Activated T-cell treated with anti-CD3 and anti-CD28 coated beads, Interleukin-2, amount 50 U/mL, for 4 hours (primary cell): ENCODE measurements at regions not wholly inside any gene's neighbourhood (a gene's known extent, or its start where the extent isn't known, plus 50 kb on each side); places are given as distances from the start of the nearest gene placed in this dataset.
"Not testable (repeated sequence)": the region's sequence is repeated elsewhere in the genome, so short reads cannot be mapped to it uniquely, and the experiment has no call there.

Experiments used
- ATAC-seq, 2 donors: fragments of 200-7000 bp; cut with Tn5 transposase; one replicate each; pipeline ENCODE4 v1.10.0; 2021
- DNase-seq: peaks from one replicate; pipeline ENCODE4 v3.0.0-alpha.2; 2020
- H3K27me3 Mint-ChIP-seq: one replicate; pipeline ENCODE4 v1.8.0; 2021; ENCODE audit warnings: low read depth, mixed read lengths
- H3K36me3 Mint-ChIP-seq: one replicate; pipeline ENCODE4 v1.8.0; 2022; ENCODE audit warnings: mixed read lengths; ENCODE audit not compliant: insufficient read depth
- H3K4me1 Mint-ChIP-seq: one replicate; pipeline ENCODE4 v1.8.0; 2021; ENCODE audit warnings: low read depth, mixed read lengths
- H3K4me3 Mint-ChIP-seq: one replicate; pipeline ENCODE4 v1.8.0; 2021; ENCODE audit warnings: mild to moderate bottlenecking, moderate library complexity, mixed read lengths
- H3K9me3 Mint-ChIP-seq: one replicate; pipeline ENCODE4 v1.8.0; 2021; ENCODE audit warnings: mixed read lengths

DNA sequence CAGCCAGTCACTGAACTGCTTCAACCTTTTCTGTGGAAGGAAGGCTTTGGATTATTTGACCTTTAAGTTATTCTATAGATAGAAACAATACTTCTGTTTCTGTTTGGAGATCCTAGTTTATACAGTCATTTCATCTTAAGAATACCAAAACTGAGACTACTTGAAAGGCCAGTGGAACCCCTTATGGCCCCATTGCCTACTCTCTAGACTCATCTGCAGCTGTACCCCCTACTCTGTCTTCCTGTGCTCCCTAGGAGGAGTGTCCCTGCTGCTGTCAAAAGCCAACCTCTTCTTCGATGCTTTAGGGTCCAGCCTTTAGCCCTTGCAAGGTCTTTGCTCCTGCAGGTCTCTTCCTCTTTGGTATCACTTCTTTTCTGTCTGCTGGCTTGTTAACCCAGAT is 169.6 kb downstream of the EDEM1 start:
- H3K9me3 Mint-ChIP-seq: peaks cover 17% of the 10 kb centered on the region
- H3K27me3 Mint-ChIP-seq: peaks cover 5% of the 10 kb centered on the region
- peaks cover 2% of the 10 kb centered on the region for H3K36me3 Mint-ChIP-seq
- no peak for DNase-seq
- no peak overlapping the region for H3K4me3 Mint-ChIP-seq
- ATAC-seq: no peak
- no peaks in the 10 kb centered on the region for H3K4me1 Mint-ChIP-seq

DNA sequence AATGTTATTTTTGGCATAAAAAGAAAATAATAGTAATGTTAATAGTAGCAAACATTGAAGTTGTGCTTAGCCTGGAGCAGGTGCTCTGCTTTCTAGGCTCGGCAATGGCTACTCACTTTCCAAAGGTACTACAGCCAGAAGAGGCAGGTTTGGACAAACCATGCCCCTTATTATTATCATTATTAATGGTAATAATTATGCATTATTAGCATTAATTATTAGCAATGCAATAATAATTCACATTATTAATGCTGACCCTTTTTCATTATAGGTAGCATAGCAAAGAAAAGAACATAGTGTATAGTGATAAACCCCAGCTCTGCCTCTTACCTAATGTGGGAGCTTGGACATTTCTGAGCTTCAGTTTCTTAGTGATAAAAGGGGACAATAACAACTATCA is 171.4 kb downstream of the EDEM1 start:
- Mint-ChIP-seq H3K36me3 (peaks cover 2% of the 10 kb centered on the region), H3K4me1 (no peaks in the 10 kb centered on the region), H3K27me3 (no peaks in the 10 kb centered on the region), H3K9me3 (peaks cover 17% of the 10 kb centered on the region), H3K4me3 (no peak overlapping the region)
- DNase-seq (no peak), ATAC-seq (no peak)

- Mint-ChIP-seq H3K9me3 (peaks cover 17% of the 10 kb centered on the region), H3K4me1 (no peaks in the 10 kb centered on the region), H3K27me3 (no peaks in the 10 kb centered on the region), H3K36me3 (peaks cover 2% of the 10 kb centered on the region), H3K4me3 (no peak overlapping the region)
- ATAC-seq: no peak
- DNase-seq: no peak
Measured at GRCh38 chr3:5360453-5360852, 172.9 kb downstream of the EDEM1 start.

DNA sequence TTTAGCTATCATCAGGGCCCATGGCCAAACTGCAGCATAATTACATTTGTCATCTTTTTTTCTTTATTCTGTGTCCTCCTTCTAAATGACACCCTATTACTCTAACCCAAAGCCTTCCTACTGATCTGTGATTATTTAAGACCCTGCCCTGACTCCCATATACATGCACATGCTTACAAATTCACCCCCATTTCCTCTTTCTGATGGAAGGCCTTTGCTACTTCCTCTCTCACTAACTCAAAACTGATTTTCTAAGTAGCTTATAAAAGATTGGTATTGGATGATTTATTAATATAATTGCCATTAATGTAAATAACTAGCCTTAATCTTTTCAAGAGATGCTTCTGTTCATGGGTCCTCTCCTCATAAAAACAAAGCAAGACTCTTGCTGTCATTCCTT is 179.2 kb downstream of the EDEM1 start:
- Mint-ChIP-seq H3K27me3 (no peaks in the 10 kb centered on the region), H3K36me3 (no peaks in the 10 kb centered on the region)

DNA sequence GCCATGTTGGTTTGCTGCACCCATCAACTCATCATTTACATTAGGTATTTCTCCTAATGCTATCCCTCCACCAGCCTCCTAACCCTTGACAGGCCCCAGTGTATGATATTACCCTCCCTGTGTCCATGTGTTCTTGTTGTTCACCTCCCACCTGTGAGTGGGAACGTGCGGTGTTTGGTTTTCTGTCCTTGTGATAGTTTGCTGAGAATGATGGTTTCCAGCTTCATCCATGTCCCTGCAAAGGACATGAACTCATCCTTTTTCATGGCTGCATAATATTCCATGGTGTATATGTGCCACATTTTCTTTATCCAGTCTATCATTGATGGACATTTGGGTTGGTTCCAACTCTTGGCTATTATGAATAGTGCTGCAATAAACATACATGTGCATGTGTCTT is 184.0 kb downstream of the EDEM1 start:
- H3K9me3 Mint-ChIP-seq, H3K4me1 Mint-ChIP-seq, DNase-seq, ATAC-seq, H3K4me3 Mint-ChIP-seq, H3K27me3 Mint-ChIP-seq, H3K36me3 Mint-ChIP-seq: not testable (repeated sequence)

More for the DNA sequence above, 179.2 kb downstream of the EDEM1 start:
- peaks cover 9% of the 10 kb centered on the region for H3K9me3 Mint-ChIP-seq
- DNase-seq (no peak), ATAC-seq (no peak)
- no peaks in the 10 kb centered on the region for H3K4me1 Mint-ChIP-seq
- H3K4me3 Mint-ChIP-seq: no peak overlapping the region

GRCh38 chr3:5376761-5377160 is 189.3 kb downstream of the EDEM1 start:
- Mint-ChIP-seq H3K36me3 (no peaks in the 10 kb centered on the region), H3K27me3 (peaks cover 2% of the 10 kb centered on the region), H3K4me3 (no peak overlapping the region), H3K4me1 (no peaks in the 10 kb centered on the region), H3K9me3 (peaks cover 8% of the 10 kb centered on the region)
- DNase-seq (no peak), ATAC-seq (no peak)

- not testable (repeated sequence) for H3K4me1 Mint-ChIP-seq, H3K4me3 Mint-ChIP-seq, DNase-seq, ATAC-seq, H3K36me3 Mint-ChIP-seq, H3K27me3 Mint-ChIP-seq
- H3K9me3 Mint-ChIP-seq: peaks cover 13% of the 10 kb centered on the region
Measured at GRCh38 chr3:5379266-5379665, 191.8 kb downstream of the EDEM1 start.

GRCh38 chr3:5383486-5384263 is 196.2 kb downstream of the EDEM1 start:
- peaks cover 13% of the 10 kb centered on the region for H3K9me3 Mint-ChIP-seq
- not testable (repeated sequence) for ATAC-seq, H3K36me3 Mint-ChIP-seq, H3K27me3 Mint-ChIP-seq, DNase-seq, H3K4me1 Mint-ChIP-seq, H3K4me3 Mint-ChIP-seq

DNA sequence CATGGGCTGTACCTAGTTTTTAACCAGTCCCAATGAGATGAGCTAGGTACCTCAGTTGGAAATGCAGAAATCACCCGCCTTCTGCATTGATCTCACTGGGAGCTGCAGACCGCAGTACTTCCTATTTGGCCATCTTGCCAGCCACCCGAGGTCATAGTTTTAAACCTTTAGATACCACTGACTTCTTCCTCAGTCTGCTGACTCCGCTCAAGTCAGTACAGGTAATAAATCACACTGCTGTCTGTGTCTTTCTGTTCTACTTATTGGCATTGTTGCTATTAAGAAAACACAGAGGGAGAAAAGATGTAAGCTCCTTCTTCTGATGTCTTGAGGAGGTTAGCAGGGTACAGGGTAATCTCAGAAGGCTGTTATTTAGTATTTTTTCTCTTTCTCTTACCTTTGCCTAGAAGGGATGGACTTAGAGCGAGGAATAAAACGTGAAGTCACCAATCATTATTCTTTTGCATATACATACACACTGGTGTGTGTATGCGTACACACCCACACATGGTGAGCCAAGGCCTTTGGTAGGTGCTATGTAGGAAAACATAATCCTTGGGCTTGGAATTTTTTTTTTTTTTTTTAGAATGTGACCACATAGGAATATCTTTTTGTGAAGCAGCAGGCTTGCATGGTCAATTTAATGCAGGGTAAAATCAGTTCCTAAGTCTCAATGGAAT is 197.2 kb downstream of the EDEM1 start:
- Mint-ChIP-seq H3K27me3 (peaks cover 8% of the 10 kb centered on the region), H3K36me3 (no peaks in the 10 kb centered on the region), H3K4me3 (no peak overlapping the region), H3K9me3 (peaks cover 13% of the 10 kb centered on the region), H3K4me1 (no peaks in the 10 kb centered on the region)
- ATAC-seq (no peak), DNase-seq (no peak)

GRCh38 chr3:5388091-5388490 is 200.6 kb downstream of the EDEM1 start:
- H3K4me1 Mint-ChIP-seq: peaks cover 7% of the 10 kb centered on the region
- ATAC-seq: no peak
- no peaks in the 10 kb centered on the region for H3K36me3 Mint-ChIP-seq
- no peaks in the 10 kb centered on the region for H3K9me3 Mint-ChIP-seq
- DNase-seq: no peak
- peaks cover 12% of the 10 kb centered on the region for H3K27me3 Mint-ChIP-seq
- no peak overlapping the region for H3K4me3 Mint-ChIP-seq

- Mint-ChIP-seq H3K4me1 (peaks cover 7% of the 10 kb centered on the region), H3K4me3 (no peak overlapping the region), H3K9me3 (no peaks in the 10 kb centered on the region), H3K27me3 (peaks cover 10% of the 10 kb centered on the region), H3K36me3 (no peaks in the 10 kb centered on the region)
- DNase-seq: no peak
- ATAC-seq: no peak
Measured at GRCh38 chr3:5389057-5389456, 201.6 kb downstream of the EDEM1 start.

DNA sequence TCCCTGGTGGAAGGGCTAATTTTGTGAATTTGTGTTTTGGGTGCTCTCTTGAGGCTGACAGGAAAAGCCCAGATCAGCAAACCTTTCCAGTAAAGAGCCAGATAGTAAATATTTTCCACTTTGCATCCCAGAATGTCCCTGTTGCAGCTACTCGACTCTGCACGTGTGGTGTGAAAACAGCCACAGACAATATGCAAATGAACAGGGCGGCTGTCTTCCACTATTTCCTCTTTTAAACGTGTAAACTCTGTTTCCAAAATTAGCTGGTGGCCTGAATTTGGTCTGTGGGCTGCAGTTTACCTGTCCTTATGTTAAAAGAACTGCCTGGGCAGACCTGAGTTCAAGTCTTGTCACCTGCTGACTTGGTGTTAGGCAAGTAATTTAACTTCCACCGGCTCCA is 202.7 kb downstream of the EDEM1 start:
- H3K4me1 Mint-ChIP-seq: peaks cover 7% of the 10 kb centered on the region
- DNase-seq: no peak
- peaks cover 10% of the 10 kb centered on the region for H3K27me3 Mint-ChIP-seq
- no peaks in the 10 kb centered on the region for H3K9me3 Mint-ChIP-seq
- H3K36me3 Mint-ChIP-seq: no peaks in the 10 kb centered on the region
- no peak for ATAC-seq
- H3K4me3 Mint-ChIP-seq: no peak overlapping the region

- ATAC-seq: no peak
- H3K4me3 Mint-ChIP-seq: no peak overlapping the region
- H3K9me3 Mint-ChIP-seq: no peaks in the 10 kb centered on the region
- H3K4me1 Mint-ChIP-seq: peaks cover 7% of the 10 kb centered on the region
- no peaks in the 10 kb centered on the region for H3K36me3 Mint-ChIP-seq
- no peak for DNase-seq
- H3K27me3 Mint-ChIP-seq: peaks cover 6% of the 10 kb centered on the region
Measured at GRCh38 chr3:5390936-5391625, 203.6 kb downstream of the EDEM1 start.

DNA sequence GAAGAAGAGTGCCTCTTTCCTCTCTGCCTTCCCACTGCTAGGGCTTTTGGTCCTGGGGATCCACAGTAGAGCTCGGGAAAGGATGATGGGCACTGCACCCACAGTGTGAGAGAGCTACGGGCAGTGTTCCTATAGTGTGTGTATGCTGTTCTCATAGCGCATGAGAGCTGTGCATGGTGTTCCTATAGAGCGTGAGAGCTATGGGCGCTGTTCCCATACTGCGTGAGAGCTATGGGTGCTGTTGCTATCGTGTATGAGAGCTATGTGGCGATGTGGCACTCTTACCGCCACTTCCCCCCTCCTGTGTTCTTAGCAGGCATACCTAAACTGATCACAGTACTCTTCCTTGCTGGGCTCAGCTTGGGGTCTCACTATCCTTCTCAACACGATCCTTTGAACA is 213.5 kb downstream of the EDEM1 start:
- Mint-ChIP-seq H3K4me3 (no peak overlapping the region), H3K36me3 (no peaks in the 10 kb centered on the region), H3K27me3 (peaks cover 10% of the 10 kb centered on the region), H3K4me1 (no peaks in the 10 kb centered on the region), H3K9me3 (no peaks in the 10 kb centered on the region)
- DNase-seq: no peak
- no peak for ATAC-seq

- DNase-seq: no peak
- ATAC-seq: no peak
- Mint-ChIP-seq H3K36me3 (no peaks in the 10 kb centered on the region), H3K4me1 (no peaks in the 10 kb centered on the region), H3K4me3 (no peak overlapping the region), H3K9me3 (no peaks in the 10 kb centered on the region), H3K27me3 (peaks cover 4% of the 10 kb centered on the region)
Measured at GRCh38 chr3:5404718-5405117, 217.2 kb downstream of the EDEM1 start.
